ENCODE measurements at regions not wholly inside any gene's neighbourhood (a gene's known extent, or its start where the extent isn't known, plus 50 kb on each side); places are given as distances from the start of the nearest gene placed in this dataset.

GRCh38 chr1:55879346-55879745, 664.2 kb upstream of the USP24 start:
- H3K4me2 ChIP-seq (ENCODE audit: low read depth, low read length, poor library complexity, severe bottlenecking): no peak overlapping the region
- H3K4me1 ChIP-seq (ENCODE audit: insufficient read depth, low read length, poor library complexity, severe bottlenecking): no peaks in the 10 kb centered on the region
- no peaks in the 10 kb centered on the region for H3K79me2 ChIP-seq (ENCODE audit: insufficient read depth, low read length)
- H3K9me2 ChIP-seq (replicated peaks; ENCODE audit: low read depth, low read length): no peaks in the 10 kb centered on the region
- no peak overlapping the region for H3K4me3 ChIP-seq (ENCODE audit: low read length, poor library complexity, severe bottlenecking)
- H3K9me3 ChIP-seq (ENCODE audit: insufficient read depth, low read depth, low read length): no peaks in the 10 kb centered on the region
- TF ChIP-seq EZH2phosphoT487 (IDR thresholded peaks at IDR 0.05; ENCODE audit: borderline replicate concordance) (no peak), CTCF (conservative IDR thresholded peaks at IDR 0.05; ENCODE audit: low read length) (no peak)
- H3K9ac ChIP-seq (ENCODE audit: low read depth, low read length, poor library complexity, severe bottlenecking): no peak overlapping the region
- H3K36me3 ChIP-seq (ENCODE audit: insufficient read depth, low read length): no peaks in the 10 kb centered on the region
- H4K20me1 ChIP-seq (ENCODE audit: insufficient read depth, low read length, poor library complexity, severe bottlenecking): no peaks in the 10 kb centered on the region
- no peaks in the 10 kb centered on the region for H3K27me3 ChIP-seq (ENCODE audit: insufficient read depth, low read length, poor library complexity, severe bottlenecking)
- no peak overlapping the region for H2AFZ ChIP-seq (ENCODE audit: low read length)
- H3F3A ChIP-seq (ENCODE audit: low read depth): no peaks in the 10 kb centered on the region

GRCh38 chr1:55877437-55878232, 662.5 kb upstream of the USP24 start:
- H3F3A ChIP-seq (ENCODE audit: low read depth): no peaks in the 10 kb centered on the region
- no peak for TF ChIP-seq EZH2phosphoT487 (IDR thresholded peaks at IDR 0.05; ENCODE audit: borderline replicate concordance)
- no peak for TF ChIP-seq CTCF (conservative IDR thresholded peaks at IDR 0.05; ENCODE audit: low read length)
- no peak overlapping the region for H3K9ac ChIP-seq (ENCODE audit: low read depth, low read length, poor library complexity, severe bottlenecking)
- no peaks in the 10 kb centered on the region for H4K20me1 ChIP-seq (ENCODE audit: insufficient read depth, low read length, poor library complexity, severe bottlenecking)
- no peaks in the 10 kb centered on the region for H3K4me1 ChIP-seq (ENCODE audit: insufficient read depth, low read length, poor library complexity, severe bottlenecking)
- H2AFZ ChIP-seq (ENCODE audit: low read length): no peak overlapping the region
- H3K9me3 ChIP-seq (ENCODE audit: insufficient read depth, low read depth, low read length): no peaks in the 10 kb centered on the region
- H3K9me2 ChIP-seq (replicated peaks; ENCODE audit: low read depth, low read length): no peaks in the 10 kb centered on the region
- no peaks in the 10 kb centered on the region for H3K79me2 ChIP-seq (ENCODE audit: insufficient read depth, low read length)
- no peak overlapping the region for H3K4me2 ChIP-seq (ENCODE audit: low read depth, low read length, poor library complexity, severe bottlenecking)
- H3K4me3 ChIP-seq (ENCODE audit: low read length, poor library complexity, severe bottlenecking): no peak overlapping the region
- no peaks in the 10 kb centered on the region for H3K27me3 ChIP-seq (ENCODE audit: insufficient read depth, low read length, poor library complexity, severe bottlenecking)
- no peaks in the 10 kb centered on the region for H3K36me3 ChIP-seq (ENCODE audit: insufficient read depth, low read length)

- no peaks in the 10 kb centered on the region for H3K36me3 ChIP-seq (ENCODE audit: insufficient read depth, low read length)
- no peaks in the 10 kb centered on the region for H4K20me1 ChIP-seq (ENCODE audit: insufficient read depth, low read length, poor library complexity, severe bottlenecking)
- H2AFZ ChIP-seq (ENCODE audit: low read length): no peak overlapping the region
- no peaks in the 10 kb centered on the region for H3K9me2 ChIP-seq (replicated peaks; ENCODE audit: low read depth, low read length)
- no peak overlapping the region for H3K4me2 ChIP-seq (ENCODE audit: low read depth, low read length, poor library complexity, severe bottlenecking)
- no peaks in the 10 kb centered on the region for H3K79me2 ChIP-seq (ENCODE audit: insufficient read depth, low read length)
- no peak overlapping the region for H3K4me3 ChIP-seq (ENCODE audit: low read length, poor library complexity, severe bottlenecking)
- TF ChIP-seq EZH2phosphoT487 (IDR thresholded peaks at IDR 0.05; ENCODE audit: borderline replicate concordance) (no peak), CTCF (conservative IDR thresholded peaks at IDR 0.05; ENCODE audit: low read length) (no peak)
- H3K27me3 ChIP-seq (ENCODE audit: insufficient read depth, low read length, poor library complexity, severe bottlenecking): no peaks in the 10 kb centered on the region
- H3K9ac ChIP-seq (ENCODE audit: low read depth, low read length, poor library complexity, severe bottlenecking): no peak overlapping the region
- H3K9me3 ChIP-seq (ENCODE audit: insufficient read depth, low read depth, low read length): no peaks in the 10 kb centered on the region
- H3K4me1 ChIP-seq (ENCODE audit: insufficient read depth, low read length, poor library complexity, severe bottlenecking): no peaks in the 10 kb centered on the region
- no peaks in the 10 kb centered on the region for H3F3A ChIP-seq (ENCODE audit: low read depth)
Observed at GRCh38 chr1:55876276-55877060, 661.3 kb upstream of the USP24 start.

Data from Loucy (cell line).